ENCODE measurements at regions not wholly inside any gene's neighbourhood (a gene's known extent, or its start where the extent isn't known, plus 50 kb on each side); places are given as distances from the start of the nearest gene placed in this dataset.

DNA sequence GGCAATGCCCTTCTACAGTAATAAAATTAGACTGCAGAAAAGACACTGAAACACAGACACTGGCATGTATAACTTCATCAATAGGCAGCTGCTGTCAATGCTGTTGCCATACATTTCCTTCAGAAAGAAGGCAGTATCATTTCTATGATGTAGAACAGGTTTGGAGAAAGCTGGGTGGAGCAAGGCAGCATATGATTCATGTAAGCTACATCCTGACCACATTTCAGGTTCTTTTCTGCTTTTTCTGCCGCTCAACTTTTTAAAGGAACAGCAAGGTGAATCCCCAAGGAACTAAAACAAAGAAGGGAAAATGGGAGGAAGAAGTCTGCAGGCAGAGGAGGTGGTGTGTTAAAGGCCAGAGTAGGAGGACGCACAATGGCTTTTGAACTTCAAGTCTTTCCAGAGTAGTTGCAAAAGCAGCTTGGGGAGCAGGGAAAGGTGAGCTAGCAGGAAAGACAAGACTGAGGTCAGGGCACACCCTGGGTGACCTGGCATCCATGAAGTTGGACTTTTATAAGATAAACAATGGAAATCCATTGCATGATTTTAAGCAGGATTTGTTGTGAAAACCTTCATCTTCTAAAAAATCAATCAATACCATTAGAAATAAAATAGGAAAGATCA is 142.1 kb downstream of the MED10 start:
- ATAC-seq, result no peak
- Histone ChIP-seq H3K4me1 (ENCODE audit: control insufficient read depth, insufficient read depth, low read length) (no peaks in the 10 kb centered on the region), H3K4me3 (ENCODE audit: low read length) (no peak overlapping the region), H3K9me3 (ENCODE audit: control insufficient read depth, low read length) (no peaks in the 10 kb centered on the region), H3K27ac (ENCODE audit: low read length) (no peak overlapping the region), H3K27me3 (ENCODE audit: control insufficient read depth, insufficient read depth) (no peaks in the 10 kb centered on the region)
- 76% methylated on average over 2 of the region's 2 CpGs for WGBS
- no peak for DNase-seq
- intact Hi-C loops (cut with DNase I), result no loop called here

DNA sequence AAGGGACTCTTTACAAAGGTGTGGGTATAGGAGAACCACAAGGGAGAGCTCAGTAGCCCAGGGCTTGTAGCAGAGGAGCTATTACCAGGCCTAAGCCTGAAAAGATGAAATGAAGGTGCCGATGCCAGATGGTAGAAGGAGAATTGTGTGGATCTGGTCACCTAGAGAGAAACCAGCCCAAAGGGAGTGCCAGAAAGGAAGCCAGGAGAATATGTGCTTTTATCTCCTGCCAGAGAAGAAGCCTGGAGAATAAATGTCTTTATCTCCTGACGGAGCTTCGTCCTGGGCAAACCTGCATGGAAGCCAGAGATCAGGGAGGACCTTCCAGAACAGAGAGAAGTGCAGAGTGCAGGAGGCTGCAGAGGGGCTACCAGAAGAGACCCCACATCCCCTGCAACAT is 142.6 kb downstream of the MED10 start:
- WGBS, result 74% methylated on average over 3 of the region's 3 CpGs
- H3K27ac ChIP-seq (ENCODE audit: low read length), result no peak overlapping the region
- no peaks in the 10 kb centered on the region for H3K9me3 ChIP-seq (ENCODE audit: control insufficient read depth, low read length)
- no peaks in the 10 kb centered on the region for H3K4me1 ChIP-seq (ENCODE audit: control insufficient read depth, insufficient read depth, low read length)
- intact Hi-C loops (cut with DNase I), result no loop called here
- no peak overlapping the region for H3K4me3 ChIP-seq (ENCODE audit: low read length)
- DNase-seq, result no peak
- no peak for ATAC-seq
- no peaks in the 10 kb centered on the region for H3K27me3 ChIP-seq (ENCODE audit: control insufficient read depth, insufficient read depth)

DNA sequence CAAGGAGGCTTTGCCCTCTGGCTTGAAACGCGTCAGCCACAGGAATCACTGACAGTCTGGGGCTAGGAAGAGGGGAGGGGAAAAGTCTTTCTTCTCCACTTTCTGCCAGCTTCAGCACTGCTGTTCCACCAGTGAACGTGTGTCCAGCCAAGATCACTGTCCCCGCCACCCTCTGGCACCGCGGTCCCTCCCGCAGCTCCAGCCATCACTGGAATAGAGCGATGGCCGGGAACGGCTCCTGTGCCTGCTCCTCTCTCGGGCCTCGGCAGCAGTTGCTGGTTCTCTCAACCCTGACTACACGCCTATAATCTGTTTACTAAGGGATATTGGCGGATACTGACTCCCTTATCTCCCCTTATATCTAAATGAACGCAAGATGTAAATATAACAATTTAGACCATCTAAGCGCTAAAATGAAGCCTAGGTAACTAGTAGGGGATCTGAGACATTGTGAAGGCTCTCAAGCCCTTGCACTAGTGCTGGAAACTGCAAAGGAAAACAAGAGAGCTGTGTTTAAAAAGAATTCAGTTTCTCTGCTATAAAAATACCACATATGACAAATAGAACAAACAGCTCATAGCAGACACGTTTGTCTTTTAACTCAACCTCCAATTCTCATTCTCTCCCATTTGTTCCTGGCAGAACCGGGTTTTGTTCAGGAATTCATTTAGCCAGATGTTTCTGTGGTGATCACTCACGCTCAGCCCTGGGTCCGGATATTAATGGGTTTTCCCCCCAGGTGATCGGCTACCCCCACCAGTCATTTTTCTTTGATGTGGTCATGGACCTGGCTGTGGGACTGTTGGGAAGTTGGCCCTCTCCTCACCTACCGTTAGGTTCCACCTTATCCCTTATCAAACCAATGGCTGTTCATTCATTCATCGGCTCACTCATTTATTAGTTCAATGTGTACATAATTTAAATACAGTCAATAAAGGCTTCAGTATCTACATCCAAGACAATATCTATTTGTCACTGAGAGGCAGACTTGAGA is 149.8 kb downstream of the MED10 start:
- no peaks in the 10 kb centered on the region for H3K9me3 ChIP-seq (ENCODE audit: control insufficient read depth, low read length)
- ATAC-seq, result no peak
- intact Hi-C loops (cut with DNase I), result no loop called here
- no peak overlapping the region for H3K4me3 ChIP-seq (ENCODE audit: low read length)
- no peak overlapping the region for H3K27ac ChIP-seq (ENCODE audit: low read length)
- DNase-seq, result no peak
- H3K4me1 ChIP-seq (ENCODE audit: control insufficient read depth, insufficient read depth, low read length), result no peaks in the 10 kb centered on the region
- no peaks in the 10 kb centered on the region for H3K27me3 ChIP-seq (ENCODE audit: control insufficient read depth, insufficient read depth)
- WGBS, result 80% methylated on average over 23 of the region's 23 CpGs

DNA sequence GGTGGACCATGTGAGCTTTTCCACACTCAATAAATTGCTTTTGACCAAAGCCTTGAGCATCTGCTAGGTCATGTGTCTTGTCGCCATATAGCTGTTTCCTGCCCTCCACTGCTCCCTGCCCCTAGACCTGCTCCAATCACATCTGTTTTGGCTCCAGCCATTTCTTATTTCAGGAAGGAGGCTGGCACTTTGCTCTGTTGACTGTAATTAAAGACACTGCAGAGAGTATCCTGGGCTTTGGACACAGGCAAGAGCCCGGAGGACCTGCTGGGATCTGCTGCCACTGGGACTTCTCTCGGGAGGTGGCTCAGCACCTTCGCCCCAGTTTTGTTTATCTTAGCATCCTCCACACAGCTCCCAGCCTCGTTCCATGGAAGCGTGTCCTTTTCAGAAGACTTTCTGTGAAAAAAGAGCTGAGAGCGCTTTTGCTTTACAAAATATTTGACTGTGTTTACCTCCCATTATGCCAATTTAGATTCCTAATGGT is 153.2 kb downstream of the MED10 start:
- WGBS, result 62% methylated on average over 7 of the region's 7 CpGs
- intact Hi-C loops (cut with DNase I), result no loop called here
- DNase-seq, result no peak

DNA sequence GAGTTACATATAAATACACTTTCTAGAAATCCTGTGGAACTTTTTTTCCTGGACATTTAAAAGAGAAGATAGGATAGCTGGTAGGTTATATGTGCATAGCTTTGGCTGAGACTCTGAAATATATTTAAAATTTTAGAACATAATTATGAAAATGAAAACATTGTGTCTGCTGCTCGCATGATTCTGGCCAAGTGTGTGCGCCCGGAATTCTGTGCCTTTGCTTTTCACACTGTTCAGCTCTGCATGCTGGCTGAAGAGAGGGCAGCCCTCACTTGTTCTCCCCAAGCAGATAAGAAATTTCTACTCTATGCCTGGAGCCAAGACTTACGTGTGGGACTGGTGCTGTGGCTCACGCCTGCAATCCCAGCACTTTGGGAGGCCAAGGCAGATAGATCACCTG is 153.9 kb downstream of the MED10 start:
- Histone ChIP-seq H3K4me1 (ENCODE audit: control insufficient read depth, insufficient read depth, low read length) (no peaks in the 10 kb centered on the region), H3K27ac (ENCODE audit: low read length) (no peak overlapping the region), H3K9me3 (ENCODE audit: control insufficient read depth, low read length) (no peaks in the 10 kb centered on the region), H3K27me3 (ENCODE audit: control insufficient read depth, insufficient read depth) (no peaks in the 10 kb centered on the region), H3K4me3 (ENCODE audit: low read length) (no peak overlapping the region)
- no peak for DNase-seq
- WGBS, result 81% methylated on average over 5 of the region's 5 CpGs
- no peak for ATAC-seq
- intact Hi-C loops (cut with DNase I), result no loop called here

More for the DNA sequence above, 153.2 kb downstream of the MED10 start:
- Histone ChIP-seq H3K27me3 (ENCODE audit: control insufficient read depth, insufficient read depth) (no peaks in the 10 kb centered on the region), H3K4me3 (ENCODE audit: low read length) (no peak overlapping the region), H3K9me3 (ENCODE audit: control insufficient read depth, low read length) (no peaks in the 10 kb centered on the region), H3K4me1 (ENCODE audit: control insufficient read depth, insufficient read depth, low read length) (no peaks in the 10 kb centered on the region), H3K27ac (ENCODE audit: low read length) (no peak overlapping the region)
- ATAC-seq, result no peak

DNA sequence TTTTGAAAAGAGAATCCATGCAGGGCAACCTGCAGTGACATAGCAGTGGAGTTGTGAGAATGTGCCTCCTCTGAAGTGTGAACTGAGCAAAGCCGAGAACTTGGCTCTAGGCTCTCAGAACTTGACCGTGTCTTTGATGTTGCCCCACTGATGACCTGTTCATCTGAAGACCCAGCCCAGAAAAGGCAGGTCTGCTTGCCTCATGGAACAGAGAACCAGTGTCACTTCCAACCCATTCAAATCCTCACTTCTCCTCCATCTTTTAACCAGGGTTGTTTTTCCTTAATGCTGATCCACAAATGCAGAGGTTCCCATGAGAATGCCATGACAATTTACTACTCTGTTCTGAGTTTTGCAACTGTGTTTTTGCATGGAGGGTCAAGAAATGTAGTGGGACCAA is 155.4 kb downstream of the MED10 start:
- Histone ChIP-seq H3K9me3 (ENCODE audit: control insufficient read depth, low read length) (no peaks in the 10 kb centered on the region), H3K27me3 (ENCODE audit: control insufficient read depth, insufficient read depth) (no peaks in the 10 kb centered on the region), H3K4me1 (ENCODE audit: control insufficient read depth, insufficient read depth, low read length) (no peaks in the 10 kb centered on the region), H3K27ac (ENCODE audit: low read length) (no peak overlapping the region), H3K4me3 (ENCODE audit: low read length) (no peak overlapping the region)
- WGBS, result 79% methylated on average over 2 of the region's 2 CpGs
- ATAC-seq (no peak), DNase-seq (no peak)
- intact Hi-C loops (cut with DNase I), result no loop called here

DNA sequence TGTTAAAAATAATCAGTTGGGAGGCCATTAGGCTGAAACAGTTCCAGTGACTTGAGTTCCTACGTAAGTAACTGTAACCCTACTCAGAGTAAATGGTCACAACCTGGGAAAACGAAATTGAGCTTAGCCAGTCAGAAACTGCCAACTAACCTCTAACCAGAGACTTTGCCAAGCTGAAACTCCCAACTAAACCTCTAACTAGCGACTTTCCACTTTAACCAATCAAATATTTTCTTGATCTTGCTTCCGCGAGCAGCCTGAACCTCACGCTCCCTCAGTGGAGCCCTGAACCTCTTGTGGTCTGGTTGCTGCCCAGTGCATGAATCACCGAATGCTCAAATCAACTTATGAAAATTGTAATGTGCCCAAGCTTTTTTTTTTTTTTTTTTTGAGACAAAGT is 156.2 kb downstream of the MED10 start:
- Histone ChIP-seq H3K9me3 (ENCODE audit: control insufficient read depth, low read length) (no peaks in the 10 kb centered on the region), H3K4me1 (ENCODE audit: control insufficient read depth, insufficient read depth, low read length) (no peaks in the 10 kb centered on the region), H3K4me3 (ENCODE audit: low read length) (no peak overlapping the region), H3K27ac (ENCODE audit: low read length) (no peak overlapping the region), H3K27me3 (ENCODE audit: control insufficient read depth, insufficient read depth) (no peaks in the 10 kb centered on the region)
- intact Hi-C loops (cut with DNase I), result no loop called here
- DNase-seq (no peak), ATAC-seq (no peak)
- 70% methylated on average over 7 of the region's 7 CpGs for WGBS

DNA sequence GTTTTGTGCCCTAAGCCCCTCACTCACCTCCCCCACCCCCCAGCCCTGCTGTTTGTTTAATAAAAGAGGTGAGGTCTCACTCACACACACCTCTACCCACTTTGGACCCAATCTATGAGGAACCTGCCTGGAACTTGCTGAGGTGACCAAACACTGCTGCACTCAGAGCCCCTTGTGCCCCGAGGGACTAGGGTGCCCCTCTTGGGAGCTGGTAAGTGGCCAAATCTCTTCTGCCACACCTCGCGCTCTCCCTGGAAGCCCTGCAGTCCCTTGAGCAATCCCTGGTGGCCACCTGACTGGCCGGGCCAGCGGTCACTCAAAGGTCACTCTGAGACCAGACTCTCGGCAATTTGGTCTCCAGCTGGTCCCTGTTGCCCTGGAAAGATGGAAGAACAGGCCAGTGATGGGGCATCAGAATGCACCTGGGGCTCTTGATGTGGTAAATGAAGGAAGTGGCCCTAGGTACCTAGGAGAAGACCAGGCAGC is 157.2 kb downstream of the MED10 start:
- Histone ChIP-seq H3K9me3 (ENCODE audit: control insufficient read depth, low read length) (no peaks in the 10 kb centered on the region), H3K4me1 (ENCODE audit: control insufficient read depth, insufficient read depth, low read length) (no peaks in the 10 kb centered on the region), H3K4me3 (ENCODE audit: low read length) (no peak overlapping the region), H3K27me3 (ENCODE audit: control insufficient read depth, insufficient read depth) (no peaks in the 10 kb centered on the region), H3K27ac (ENCODE audit: low read length) (no peak overlapping the region)
- 87% methylated on average over 6 of the region's 6 CpGs for WGBS
- ATAC-seq, result no peak
- intact Hi-C loops (cut with DNase I), result no loop called here
- DNase-seq, result no peak

DNA sequence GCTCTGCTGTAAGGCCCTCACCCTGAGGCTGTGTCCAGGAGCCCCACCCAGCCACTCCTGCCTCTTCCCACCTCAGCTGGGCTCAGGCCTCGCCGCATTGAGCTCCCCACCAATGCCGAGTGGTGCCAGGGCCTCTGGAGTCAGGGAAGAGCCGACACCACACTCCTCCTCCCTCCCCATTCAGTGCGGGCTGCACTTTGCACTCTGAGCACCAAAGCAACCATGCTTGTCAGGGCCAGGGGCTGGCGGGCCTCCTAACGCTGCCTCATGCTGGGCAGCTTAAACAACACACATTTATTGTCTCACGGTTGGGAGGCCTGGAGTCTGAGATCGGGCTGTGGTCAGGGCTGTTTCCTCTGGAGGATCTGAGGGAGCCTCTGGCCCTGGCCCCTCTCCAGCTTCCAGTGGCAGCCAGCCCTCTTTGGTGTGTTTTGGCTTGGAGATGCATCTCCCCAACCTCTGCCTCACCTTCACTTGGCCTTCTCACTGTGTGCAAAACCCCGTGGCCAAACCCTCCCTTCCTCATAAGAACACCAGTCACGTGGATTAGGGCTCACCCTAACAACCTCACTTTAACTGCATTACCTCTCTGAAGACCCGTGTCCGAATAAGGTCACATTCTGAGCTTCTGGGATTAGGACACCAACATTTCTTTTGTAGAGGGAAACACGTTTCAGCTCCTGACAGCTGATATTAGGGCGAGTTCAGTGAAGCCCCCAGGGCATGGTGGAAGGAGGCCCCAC is 157.8 kb downstream of the MED10 start:
- ATAC-seq, result no peak
- H3K4me3 ChIP-seq (ENCODE audit: low read length), result no peak overlapping the region
- H3K27me3 ChIP-seq (ENCODE audit: control insufficient read depth, insufficient read depth), result no peaks in the 10 kb centered on the region
- intact Hi-C loops (cut with DNase I), result no loop called here
- H3K4me1 ChIP-seq (ENCODE audit: control insufficient read depth, insufficient read depth, low read length), result no peaks in the 10 kb centered on the region
- H3K9me3 ChIP-seq (ENCODE audit: control insufficient read depth, low read length), result no peaks in the 10 kb centered on the region
- no peak for DNase-seq
- no peak overlapping the region for H3K27ac ChIP-seq (ENCODE audit: low read length)
- WGBS, result 54% methylated on average over 15 of the region's 15 CpGs

DNA sequence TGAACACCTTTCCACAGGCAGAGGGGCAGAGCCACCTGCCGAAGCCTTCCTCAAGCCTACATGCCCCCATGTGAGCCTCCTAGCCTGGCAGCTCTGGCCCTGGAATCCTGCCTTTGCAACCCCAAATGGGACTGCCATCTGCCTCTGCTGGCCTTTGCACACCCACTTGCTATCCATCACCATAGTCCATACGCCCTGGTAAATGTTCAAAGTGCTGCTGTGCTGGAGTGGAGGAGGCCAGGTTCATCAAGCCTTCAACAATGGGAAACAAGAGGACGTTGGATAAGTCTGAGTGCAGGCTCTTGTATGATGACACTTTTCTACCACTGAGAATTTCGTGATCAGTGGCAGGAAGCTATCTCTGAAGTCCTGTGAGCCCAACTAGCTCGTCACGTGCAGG is 159.8 kb downstream of the MED10 start:
- no peaks in the 10 kb centered on the region for H3K27me3 ChIP-seq (ENCODE audit: control insufficient read depth, insufficient read depth)
- DNase-seq (no peak), ATAC-seq (no peak)
- 65% methylated on average over 6 of the region's 6 CpGs for WGBS
- H3K4me3 ChIP-seq (ENCODE audit: low read length), result no peak overlapping the region
- no peaks in the 10 kb centered on the region for H3K9me3 ChIP-seq (ENCODE audit: control insufficient read depth, low read length)
- no peak overlapping the region for H3K27ac ChIP-seq (ENCODE audit: low read length)
- H3K4me1 ChIP-seq (ENCODE audit: control insufficient read depth, insufficient read depth, low read length), result no peaks in the 10 kb centered on the region
- intact Hi-C loops (cut with DNase I), result no loop called here

DNA sequence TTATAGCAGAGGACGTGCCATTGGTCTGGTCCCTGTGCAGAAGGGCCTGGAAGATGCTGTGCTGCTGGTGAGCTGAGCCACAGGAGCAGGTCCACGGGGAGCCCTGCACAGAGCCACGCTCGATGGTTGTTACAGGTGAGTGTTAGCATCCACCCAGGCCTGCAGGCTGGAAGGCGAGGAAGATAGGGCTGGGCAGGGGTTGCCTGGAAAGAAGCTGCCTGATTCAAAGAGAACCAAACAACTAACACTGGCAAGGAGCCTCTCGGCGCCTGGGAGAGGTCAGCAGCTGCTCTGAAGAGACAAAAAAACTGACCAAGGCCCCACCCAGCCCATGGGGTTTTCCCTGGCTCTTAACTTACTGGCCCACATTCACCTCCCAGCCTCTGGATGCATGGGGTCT is 160.2 kb downstream of the MED10 start:
- no peaks in the 10 kb centered on the region for H3K4me1 ChIP-seq (ENCODE audit: control insufficient read depth, insufficient read depth, low read length)
- intact Hi-C loops (cut with DNase I), result no loop called here

More for the DNA sequence above, 160.2 kb downstream of the MED10 start:
- no peak for DNase-seq
- Histone ChIP-seq H3K9me3 (ENCODE audit: control insufficient read depth, low read length) (no peaks in the 10 kb centered on the region), H3K27ac (ENCODE audit: low read length) (no peak overlapping the region), H3K27me3 (ENCODE audit: control insufficient read depth, insufficient read depth) (no peaks in the 10 kb centered on the region), H3K4me3 (ENCODE audit: low read length) (no peak overlapping the region)
- 80% methylated on average over 7 of the region's 7 CpGs for WGBS
- no peak for ATAC-seq
